SK-N-SH treated with all-trans-retinoic acid at 6 μM for 48 hours (cell line): ENCODE measurements at regions not wholly inside any gene's neighbourhood (a gene's known extent, or its start where the extent isn't known, plus 50 kb on each side); places are given as distances from the start of the nearest gene placed in this dataset.

ENCODE experiments used
- ATAC-seq: fragments of 200-7000 bp; cut with Tn5 transposase; 3 replicates; pipeline ENCODE4 v1.9.1; 2020; ENCODE audit warnings: mild to moderate bottlenecking, moderate library complexity
- BACH2 ChIP-seq: fragments of 250-450 bp; sonication (Bioruptor Pico); IDR thresholded peaks from 2 replicates; pipeline ENCODE4 v1.9.0; 2021; ENCODE audit warnings: mild to moderate bottlenecking, borderline replicate concordance
- CREB5 ChIP-seq: fragments of 250-450 bp; sonication (Bioruptor Pico); IDR thresholded peaks from 2 replicates; pipeline ENCODE4 v1.5.1; 2020; ENCODE audit warnings: low read depth, mild to moderate bottlenecking, moderate library complexity
- ESRRG ChIP-seq: fragments of 250-450 bp; sonication (Bioruptor Pico); IDR thresholded peaks from 2 replicates; pipeline ENCODE4 v1.6.1; 2021; ENCODE audit warnings: mild to moderate bottlenecking
- GLIS3 ChIP-seq: fragments of 250-450 bp; sonication (Bioruptor Pico); IDR thresholded peaks from 2 replicates; pipeline ENCODE4 v1.5.0; 2020; ENCODE audit warnings: mild to moderate bottlenecking, moderate library complexity
- ISL1 ChIP-seq: fragments of 250-450 bp; sonication (Bioruptor Pico); IDR thresholded peaks from 2 replicates; pipeline ENCODE4 v2.1.2; 2022; ENCODE audit warnings: mild to moderate bottlenecking, moderate library complexity
- OSR1 ChIP-seq: fragments of 250-450 bp; sonication (Bioruptor Pico); IDR thresholded peaks from 2 replicates; pipeline ENCODE4 v1.8.0; 2022; ENCODE audit warnings: moderate library complexity, mild to moderate bottlenecking, inconsistent platforms
- POU6F1 ChIP-seq: fragments of 250-450 bp; sonication (Bioruptor Pico); IDR thresholded peaks from 2 replicates; pipeline ENCODE4 v1.8.0; 2021; ENCODE audit warnings: low read depth, mild to moderate bottlenecking, moderate library complexity, borderline replicate concordance
- PPARA ChIP-seq: fragments of 250-450 bp; sonication (Bioruptor Pico); IDR thresholded peaks from 2 replicates; pipeline ENCODE4 v1.5.0; 2020; ENCODE audit warnings: mild to moderate bottlenecking, borderline replicate concordance
- ZC3H10 ChIP-seq: fragments of 250-450 bp; sonication (Bioruptor Pico); IDR thresholded peaks from 2 replicates; pipeline ENCODE4 v1.5.1; 2021; ENCODE audit warnings: mild to moderate bottlenecking, moderate library complexity
- ZFP30 ChIP-seq: fragments of 450-650 bp; formaldehyde crosslinking; IDR thresholded peaks from 2 replicates; pipeline ENCODE4 v1.5.0; 2022; ENCODE audit warnings: mild to moderate bottlenecking, moderate library complexity
- ZNF565 ChIP-seq: fragments of 450-650 bp; formaldehyde crosslinking; conservative IDR thresholded peaks from 2 replicates; pipeline ENCODE4 v1.5.0; 2020; ENCODE audit warnings: low read depth, mild to moderate bottlenecking, moderate library complexity
- ZNF70 ChIP-seq: fragments of 450-650 bp; formaldehyde crosslinking; IDR thresholded peaks from 2 replicates; pipeline ENCODE4 v1.5.0; 2020; ENCODE audit warnings: mild to moderate bottlenecking, moderate library complexity
- TF ChIP-seq, protein P1 (sequence below): fragments of 250-450 bp; sonication (Bioruptor Pico); IDR thresholded peaks from 2 replicates; pipeline ENCODE4 v1.8.0; 2020; ENCODE audit warnings: mild to moderate bottlenecking, moderate library complexity, borderline replicate concordance
- TF ChIP-seq, protein P2 (sequence below): fragments of 250-450 bp; sonication (Bioruptor Pico); IDR thresholded peaks from 2 replicates; pipeline ENCODE4 v1.5.0; 2020; ENCODE audit warnings: mild to moderate bottlenecking, moderate library complexity

DNA sequence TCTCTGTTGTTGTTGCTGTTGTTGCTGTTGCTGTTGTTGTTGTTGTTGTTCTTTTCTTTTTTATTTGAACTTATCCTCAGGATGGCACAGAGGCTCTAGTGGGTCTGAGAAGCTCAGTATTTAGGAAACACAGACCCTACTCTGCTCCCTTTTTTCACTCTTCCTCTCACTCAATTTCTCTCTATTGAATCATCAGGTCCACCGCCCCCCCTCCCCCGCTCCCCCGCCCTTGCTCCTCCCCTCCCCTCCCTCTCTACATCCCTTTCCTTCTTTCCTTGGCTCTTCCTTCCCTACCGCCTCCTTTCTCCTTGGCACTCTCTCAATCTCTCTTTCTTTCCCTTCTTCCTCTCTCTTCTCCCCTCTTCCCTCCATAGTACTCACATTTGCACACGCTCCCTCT, 218.5 kb upstream of the ZC3H12A start:
- no peak for ATAC-seq

DNA sequence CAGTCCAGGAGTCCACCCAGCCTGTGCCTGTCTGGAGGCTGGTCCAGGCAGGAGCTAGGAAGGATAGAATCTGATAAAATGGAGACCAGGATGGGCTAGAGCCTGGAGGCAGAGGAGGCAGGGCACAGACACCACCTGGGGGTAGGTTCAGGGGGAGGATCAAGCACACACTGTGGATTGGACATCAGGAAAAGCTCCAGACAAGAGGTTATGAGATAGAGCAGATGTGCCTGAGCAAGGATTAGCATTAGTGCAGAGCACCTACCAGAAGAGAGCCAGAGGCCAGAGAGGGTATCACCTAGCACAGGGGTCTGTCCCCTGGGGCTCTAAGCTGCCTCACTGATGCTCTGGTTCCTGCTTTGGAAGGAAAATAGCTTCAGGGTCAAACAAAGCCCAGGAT, 216.7 kb upstream of the ZC3H12A start:
- ATAC-seq, result no peak
- TF ChIP-seq ZNF565 (CRISPR knock-in tag), result no peak
- TF ChIP-seq, protein P1, sequence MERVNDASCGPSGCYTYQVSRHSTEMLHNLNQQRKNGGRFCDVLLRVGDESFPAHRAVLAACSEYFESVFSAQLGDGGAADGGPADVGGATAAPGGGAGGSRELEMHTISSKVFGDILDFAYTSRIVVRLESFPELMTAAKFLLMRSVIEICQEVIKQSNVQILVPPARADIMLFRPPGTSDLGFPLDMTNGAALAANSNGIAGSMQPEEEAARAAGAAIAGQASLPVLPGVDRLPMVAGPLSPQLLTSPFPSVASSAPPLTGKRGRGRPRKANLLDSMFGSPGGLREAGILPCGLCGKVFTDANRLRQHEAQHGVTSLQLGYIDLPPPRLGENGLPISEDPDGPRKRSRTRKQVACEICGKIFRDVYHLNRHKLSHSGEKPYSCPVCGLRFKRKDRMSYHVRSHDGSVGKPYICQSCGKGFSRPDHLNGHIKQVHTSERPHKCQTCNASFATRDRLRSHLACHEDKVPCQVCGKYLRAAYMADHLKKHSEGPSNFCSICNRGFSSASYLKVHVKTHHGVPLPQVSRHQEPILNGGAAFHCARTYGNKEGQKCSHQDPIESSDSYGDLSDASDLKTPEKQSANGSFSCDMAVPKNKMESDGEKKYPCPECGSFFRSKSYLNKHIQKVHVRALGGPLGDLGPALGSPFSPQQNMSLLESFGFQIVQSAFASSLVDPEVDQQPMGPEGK (CRISPR knock-in tag), result no peak
- TF ChIP-seq GLIS3 (CRISPR knock-in tag), result no peak

More for the DNA sequence above, 218.5 kb upstream of the ZC3H12A start:
- TF ChIP-seq PPARA, result no peak
- no peak for TF ChIP-seq GLIS3 (CRISPR knock-in tag)
- TF ChIP-seq, protein P2, sequence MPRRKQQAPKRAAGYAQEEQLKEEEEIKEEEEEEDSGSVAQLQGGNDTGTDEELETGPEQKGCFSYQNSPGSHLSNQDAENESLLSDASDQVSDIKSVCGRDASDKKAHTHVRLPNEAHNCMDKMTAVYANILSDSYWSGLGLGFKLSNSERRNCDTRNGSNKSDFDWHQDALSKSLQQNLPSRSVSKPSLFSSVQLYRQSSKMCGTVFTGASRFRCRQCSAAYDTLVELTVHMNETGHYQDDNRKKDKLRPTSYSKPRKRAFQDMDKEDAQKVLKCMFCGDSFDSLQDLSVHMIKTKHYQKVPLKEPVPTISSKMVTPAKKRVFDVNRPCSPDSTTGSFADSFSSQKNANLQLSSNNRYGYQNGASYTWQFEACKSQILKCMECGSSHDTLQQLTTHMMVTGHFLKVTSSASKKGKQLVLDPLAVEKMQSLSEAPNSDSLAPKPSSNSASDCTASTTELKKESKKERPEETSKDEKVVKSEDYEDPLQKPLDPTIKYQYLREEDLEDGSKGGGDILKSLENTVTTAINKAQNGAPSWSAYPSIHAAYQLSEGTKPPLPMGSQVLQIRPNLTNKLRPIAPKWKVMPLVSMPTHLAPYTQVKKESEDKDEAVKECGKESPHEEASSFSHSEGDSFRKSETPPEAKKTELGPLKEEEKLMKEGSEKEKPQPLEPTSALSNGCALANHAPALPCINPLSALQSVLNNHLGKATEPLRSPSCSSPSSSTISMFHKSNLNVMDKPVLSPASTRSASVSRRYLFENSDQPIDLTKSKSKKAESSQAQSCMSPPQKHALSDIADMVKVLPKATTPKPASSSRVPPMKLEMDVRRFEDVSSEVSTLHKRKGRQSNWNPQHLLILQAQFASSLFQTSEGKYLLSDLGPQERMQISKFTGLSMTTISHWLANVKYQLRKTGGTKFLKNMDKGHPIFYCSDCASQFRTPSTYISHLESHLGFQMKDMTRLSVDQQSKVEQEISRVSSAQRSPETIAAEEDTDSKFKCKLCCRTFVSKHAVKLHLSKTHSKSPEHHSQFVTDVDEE (CRISPR knock-in tag), result no peak
- TF ChIP-seq ZFP30 (CRISPR knock-in tag), result no peak
- no peak for TF ChIP-seq OSR1 (CRISPR knock-in tag)
- TF ChIP-seq CREB5 (CRISPR knock-in tag), result no peak
- TF ChIP-seq, protein P1 (CRISPR knock-in tag), result no peak
- TF ChIP-seq ZNF565 (CRISPR knock-in tag), result no peak
- no peak for TF ChIP-seq ISL1
- no peak for TF ChIP-seq ZC3H10 (CRISPR knock-in tag)

GRCh38 chr1:37258068-37258467, 216.3 kb upstream of the ZC3H12A start:
- no peak; the same call in 2 of the 3 replicates for ATAC-seq
- TF ChIP-seq POU6F1 (CRISPR knock-in tag) (no peak), ZNF70 (CRISPR knock-in tag) (no peak), ZC3H10 (CRISPR knock-in tag) (no peak), PPARA (no peak), ZFP30 (CRISPR knock-in tag) (no peak), BACH2 (CRISPR knock-in tag) (no peak), ESRRG (CRISPR knock-in tag) (no peak), ISL1 (no peak), CREB5 (CRISPR knock-in tag) (no peak)
- TF ChIP-seq, protein P2 (CRISPR knock-in tag), result no peak
- TF ChIP-seq, protein P1 (CRISPR knock-in tag), result no peak
